SU-DHL-6 (cell line): ENCODE measurements at regions not wholly inside any gene's neighbourhood (a gene's known extent, or its start where the extent isn't known, plus 50 kb on each side); places are given as distances from the start of the nearest gene placed in this dataset.

Source experiments
- H2AFZ ChIP-seq: fragments of 200-600 bp; sonication (generic); 2 replicates; pipeline ENCODE4 v1.6.1; 2014; ENCODE audit warnings: low read depth, mild to moderate bottlenecking, moderate library complexity, mixed read lengths, antibody characterized with exemption, low read length; ENCODE audit not compliant: severe bottlenecking
- H3F3A ChIP-seq: fragments of 200-600 bp; shearing (Covaris generic); 2 replicates; pipeline ENCODE4 v1.6.0; 2016; ENCODE audit warnings: antibody characterized with exemption, mild to moderate bottlenecking; ENCODE audit not compliant: insufficient read depth
- H3K27ac ChIP-seq: fragments of 200-600 bp; sonication (generic); 2 replicates; pipeline ENCODE4 v1.5.1; 2016; ENCODE audit warnings: low read depth, mild to moderate bottlenecking, low read length, moderate library complexity, mixed read lengths
- H3K27me3 ChIP-seq: fragments of 200-600 bp; sonication (generic), shearing (Covaris generic); 2 replicates; pipeline ENCODE4 v1.6.0; 2014; ENCODE audit warnings: mild to moderate bottlenecking, low read length
- H3K36me3 ChIP-seq: fragments of 200-600 bp; sonication (generic); 2 replicates; pipeline ENCODE4 v1.6.1; 2014; ENCODE audit warnings: mild to moderate bottlenecking, low read length, mixed read lengths
- H3K4me2 ChIP-seq: fragments of 300-600, 200-600 bp; shearing (Covaris generic), sonication (generic); 2 replicates; pipeline ENCODE4 v1.6.0; 2014; ENCODE audit warnings: low read length, low read depth, mild to moderate bottlenecking; ENCODE audit not compliant: poor library complexity, severe bottlenecking
- H3K4me3 ChIP-seq: fragments of 200-600 bp; sonication (generic); 2 replicates; pipeline ENCODE4 v1.5.1; 2014; ENCODE audit warnings: antibody characterized with exemption, low read length, mild to moderate bottlenecking, mixed read lengths; ENCODE audit not compliant: insufficient read depth, poor library complexity, severe bottlenecking
- H3K79me2 ChIP-seq: fragments of 200-600 bp; sonication (generic); 2 replicates; pipeline ENCODE4 v1.6.1; 2014; ENCODE audit warnings: mild to moderate bottlenecking, low read length, moderate library complexity; ENCODE audit not compliant: insufficient read depth
- H3K9ac ChIP-seq: fragments of 200-600 bp; sonication (generic); 2 replicates; pipeline ENCODE4 v1.7.0; 2014; ENCODE audit warnings: mild to moderate bottlenecking, low read length
- H3K9me2 ChIP-seq: fragments of 200-600 bp; sonication (generic); replicated peaks from 2 replicates; pipeline ENCODE4 v1.6.1; 2014; ENCODE audit warnings: low read length; ENCODE audit not compliant: insufficient read depth
- H3K9me3 ChIP-seq: fragments of 200-600 bp; sonication (generic); 2 replicates; pipeline ENCODE4 v1.6.1; 2014; ENCODE audit warnings: low read length, mixed read lengths; ENCODE audit not compliant: insufficient read depth
- H4K20me1 ChIP-seq: fragments of 200-600 bp; sonication (generic); 2 replicates; pipeline ENCODE4 v1.6.1; 2014; ENCODE audit warnings: low read depth, mild to moderate bottlenecking, antibody characterized with exemption, low read length, moderate library complexity, mixed read lengths
- EZH2phosphoT487 ChIP-seq: fragments of 200-600 bp; sonication (generic), shearing (Covaris generic); conservative IDR thresholded peaks from 2 replicates; pipeline ENCODE4 v1.6.1; 2018; ENCODE audit warnings: mild to moderate bottlenecking, antibody characterized with exemption, low read length, moderate library complexity, mixed read lengths
- TF ChIP-seq, protein P1 (sequence below): fragments of 200-600 bp; sonication (generic); IDR thresholded peaks from one replicate; pipeline ENCODE4 v1.5.1; 2017; ENCODE audit warnings: antibody characterized with exemption, mild to moderate bottlenecking, low read length, moderate library complexity; ENCODE audit not compliant: insufficient read depth, poor library complexity, severe bottlenecking

DNA sequence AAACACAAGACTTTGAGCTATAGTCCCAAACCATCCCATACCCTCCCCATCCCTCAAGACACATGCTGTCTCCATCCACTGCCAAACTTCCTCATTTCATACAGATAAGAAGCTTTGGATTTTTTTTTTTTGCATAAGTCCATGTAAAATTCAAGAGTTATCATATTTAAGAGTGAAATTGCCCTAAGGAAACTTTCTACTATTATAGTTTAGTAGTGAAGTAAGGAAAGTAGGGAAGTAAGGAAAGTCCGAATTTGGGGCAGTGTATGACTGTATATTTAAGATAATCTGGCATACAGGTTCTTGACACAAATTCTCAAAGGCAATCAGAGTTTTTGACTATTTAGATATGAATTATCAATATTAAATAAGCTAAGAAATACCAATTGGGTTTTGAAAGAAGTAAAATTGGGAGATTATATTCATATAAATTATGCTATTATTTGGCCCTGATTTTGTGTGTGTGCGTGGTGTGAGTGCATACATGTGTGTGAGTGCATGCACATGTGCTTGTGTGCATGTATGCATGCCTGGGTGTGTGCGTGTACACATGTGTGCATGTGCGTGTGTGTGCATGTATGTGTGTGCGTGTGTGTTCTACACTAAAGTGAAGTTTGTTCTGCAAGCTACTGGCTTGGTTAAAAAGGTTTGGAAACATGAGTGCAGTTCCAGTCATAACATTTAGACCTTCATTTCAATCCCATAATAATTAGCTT lies 83.6 kb upstream of the MBNL1 start:
- Histone ChIP-seq H3F3A (no peaks in the 10 kb centered on the region), H3K27ac (no peak overlapping the region), H3K27me3 (no peaks in the 10 kb centered on the region), H3K36me3 (no peaks in the 10 kb centered on the region), H3K79me2 (no peaks in the 10 kb centered on the region), H2AFZ (no peak overlapping the region), H3K9ac (no peak overlapping the region), H3K4me3 (no peak overlapping the region), H3K4me2 (no peak overlapping the region), H4K20me1 (no peaks in the 10 kb centered on the region), H3K9me2 (no peaks in the 10 kb centered on the region), H3K9me3 (no peaks in the 10 kb centered on the region)
- no peak for TF ChIP-seq EZH2phosphoT487
- TF ChIP-seq, protein P1, sequence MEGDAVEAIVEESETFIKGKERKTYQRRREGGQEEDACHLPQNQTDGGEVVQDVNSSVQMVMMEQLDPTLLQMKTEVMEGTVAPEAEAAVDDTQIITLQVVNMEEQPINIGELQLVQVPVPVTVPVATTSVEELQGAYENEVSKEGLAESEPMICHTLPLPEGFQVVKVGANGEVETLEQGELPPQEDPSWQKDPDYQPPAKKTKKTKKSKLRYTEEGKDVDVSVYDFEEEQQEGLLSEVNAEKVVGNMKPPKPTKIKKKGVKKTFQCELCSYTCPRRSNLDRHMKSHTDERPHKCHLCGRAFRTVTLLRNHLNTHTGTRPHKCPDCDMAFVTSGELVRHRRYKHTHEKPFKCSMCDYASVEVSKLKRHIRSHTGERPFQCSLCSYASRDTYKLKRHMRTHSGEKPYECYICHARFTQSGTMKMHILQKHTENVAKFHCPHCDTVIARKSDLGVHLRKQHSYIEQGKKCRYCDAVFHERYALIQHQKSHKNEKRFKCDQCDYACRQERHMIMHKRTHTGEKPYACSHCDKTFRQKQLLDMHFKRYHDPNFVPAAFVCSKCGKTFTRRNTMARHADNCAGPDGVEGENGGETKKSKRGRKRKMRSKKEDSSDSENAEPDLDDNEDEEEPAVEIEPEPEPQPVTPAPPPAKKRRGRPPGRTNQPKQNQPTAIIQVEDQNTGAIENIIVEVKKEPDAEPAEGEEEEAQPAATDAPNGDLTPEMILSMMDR: no peak

DNA sequence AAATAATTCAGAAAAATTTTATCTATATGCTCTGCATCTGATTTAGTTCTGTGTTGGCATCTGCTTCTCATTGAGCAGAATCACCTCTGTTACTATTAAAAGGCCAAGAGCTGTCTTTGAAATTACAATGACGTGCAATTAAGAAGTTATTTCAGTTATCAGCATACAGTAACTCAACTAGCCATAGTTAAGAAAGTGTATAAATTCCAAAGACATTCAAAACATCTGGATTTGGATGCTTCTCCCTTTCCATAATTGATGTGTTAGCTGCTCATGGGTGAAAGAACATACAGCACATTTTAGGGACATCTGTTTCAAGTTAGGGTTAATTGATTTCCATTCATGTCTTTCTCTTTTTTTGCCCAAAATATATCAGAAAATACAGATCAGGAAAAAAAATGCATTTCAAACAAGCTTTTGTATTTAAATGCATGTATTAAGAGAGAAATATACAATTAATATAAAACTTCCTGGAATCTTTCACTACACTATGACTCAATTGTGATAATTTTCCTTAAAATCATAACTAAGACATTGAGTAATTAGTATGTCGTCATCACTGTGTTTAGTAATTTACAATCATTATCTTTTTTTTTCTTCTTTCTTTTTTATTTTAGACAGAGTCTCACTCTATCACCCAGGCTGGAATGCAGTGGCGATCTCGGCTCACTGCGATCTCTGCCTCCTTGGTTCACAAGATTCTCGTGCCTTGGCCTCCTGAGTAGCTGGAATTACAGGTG lies 82.7 kb upstream of the MBNL1 start:
- TF ChIP-seq, protein P1: no peak
- no peak for TF ChIP-seq EZH2phosphoT487
- Histone ChIP-seq H3K4me2 (no peak overlapping the region), H3K4me3 (no peak overlapping the region), H3K36me3 (no peaks in the 10 kb centered on the region), H3K27ac (no peak overlapping the region), H4K20me1 (no peaks in the 10 kb centered on the region), H3K79me2 (no peaks in the 10 kb centered on the region), H3K27me3 (no peaks in the 10 kb centered on the region), H2AFZ (no peak overlapping the region), H3K9me3 (no peaks in the 10 kb centered on the region), H3K9me2 (no peaks in the 10 kb centered on the region), H3F3A (no peaks in the 10 kb centered on the region), H3K9ac (no peak overlapping the region)

DNA sequence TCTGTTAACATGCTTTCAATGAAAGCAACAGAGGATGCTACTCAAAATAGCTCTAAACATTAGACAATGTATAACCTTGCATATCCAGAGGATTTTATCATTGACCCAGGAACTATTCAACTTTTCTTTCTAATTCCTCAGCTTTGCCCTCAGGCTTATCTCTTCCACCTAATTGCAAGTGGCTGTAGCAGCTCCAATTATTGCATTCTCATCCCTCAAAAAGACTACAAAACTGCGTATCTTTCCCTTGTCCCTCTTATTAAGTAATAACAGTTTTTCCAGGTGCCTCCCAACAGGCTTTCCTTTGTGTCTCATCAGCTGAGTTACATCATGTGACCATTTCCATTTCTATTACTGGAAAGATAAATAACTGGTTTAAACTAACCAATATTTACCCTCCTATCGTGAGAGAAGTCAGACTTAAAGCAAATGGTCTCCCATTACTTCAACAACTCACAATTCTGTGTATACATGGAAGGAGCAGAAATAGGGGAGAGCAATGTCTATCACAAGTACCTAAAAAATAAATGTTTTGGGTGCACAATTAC lies 78.0 kb upstream of the MBNL1 start:
- H3K9ac ChIP-seq: no peak overlapping the region
- no peaks in the 10 kb centered on the region for H3K79me2 ChIP-seq
- H3K9me3 ChIP-seq: no peaks in the 10 kb centered on the region
- H3F3A ChIP-seq: peaks cover 19% of the 10 kb centered on the region
- TF ChIP-seq, protein P1: no peak
- TF ChIP-seq EZH2phosphoT487: no peak
- no peak overlapping the region for H2AFZ ChIP-seq
- no peak overlapping the region for H3K4me3 ChIP-seq
- no peaks in the 10 kb centered on the region for H3K9me2 ChIP-seq
- H3K36me3 ChIP-seq: no peaks in the 10 kb centered on the region
- no peaks in the 10 kb centered on the region for H3K27me3 ChIP-seq
- no peaks in the 10 kb centered on the region for H4K20me1 ChIP-seq
- H3K27ac ChIP-seq: no peak overlapping the region
- no peak overlapping the region for H3K4me2 ChIP-seq
